ENCODE measurements at regions not wholly inside any gene's neighbourhood (a gene's known extent, or its start where the extent isn't known, plus 50 kb on each side); places are given as distances from the start of the nearest gene placed in this dataset.

- TF ChIP-seq, protein P1, sequence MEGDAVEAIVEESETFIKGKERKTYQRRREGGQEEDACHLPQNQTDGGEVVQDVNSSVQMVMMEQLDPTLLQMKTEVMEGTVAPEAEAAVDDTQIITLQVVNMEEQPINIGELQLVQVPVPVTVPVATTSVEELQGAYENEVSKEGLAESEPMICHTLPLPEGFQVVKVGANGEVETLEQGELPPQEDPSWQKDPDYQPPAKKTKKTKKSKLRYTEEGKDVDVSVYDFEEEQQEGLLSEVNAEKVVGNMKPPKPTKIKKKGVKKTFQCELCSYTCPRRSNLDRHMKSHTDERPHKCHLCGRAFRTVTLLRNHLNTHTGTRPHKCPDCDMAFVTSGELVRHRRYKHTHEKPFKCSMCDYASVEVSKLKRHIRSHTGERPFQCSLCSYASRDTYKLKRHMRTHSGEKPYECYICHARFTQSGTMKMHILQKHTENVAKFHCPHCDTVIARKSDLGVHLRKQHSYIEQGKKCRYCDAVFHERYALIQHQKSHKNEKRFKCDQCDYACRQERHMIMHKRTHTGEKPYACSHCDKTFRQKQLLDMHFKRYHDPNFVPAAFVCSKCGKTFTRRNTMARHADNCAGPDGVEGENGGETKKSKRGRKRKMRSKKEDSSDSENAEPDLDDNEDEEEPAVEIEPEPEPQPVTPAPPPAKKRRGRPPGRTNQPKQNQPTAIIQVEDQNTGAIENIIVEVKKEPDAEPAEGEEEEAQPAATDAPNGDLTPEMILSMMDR (IDR thresholded peaks at IDR 0.05) = no peak
- no peak for TF ChIP-seq POLR2A (IDR thresholded peaks at IDR 0.05)
These were observed 160.1 kb downstream of the DLL1 start for GRCh38 chr6:170130771-170131241.

Measured in body of pancreas (tissue), 4 donors.